COLO668 (cell line): ENCODE measurements at regions not wholly inside any gene's neighbourhood (a gene's known extent, or its start where the extent isn't known, plus 50 kb on each side); places are given as distances from the start of the nearest gene placed in this dataset.
"Not testable (repeated sequence)": the region's sequence is repeated elsewhere in the genome, so short reads cannot be mapped to it uniquely, and the experiment has no call there.

Experiments
- DNase-seq: peaks from one replicate; lab custom pipeline; 2025; ENCODE audit not compliant: unreplicated experiment; lab: John Stamatoyannopoulos, UW

DNA sequence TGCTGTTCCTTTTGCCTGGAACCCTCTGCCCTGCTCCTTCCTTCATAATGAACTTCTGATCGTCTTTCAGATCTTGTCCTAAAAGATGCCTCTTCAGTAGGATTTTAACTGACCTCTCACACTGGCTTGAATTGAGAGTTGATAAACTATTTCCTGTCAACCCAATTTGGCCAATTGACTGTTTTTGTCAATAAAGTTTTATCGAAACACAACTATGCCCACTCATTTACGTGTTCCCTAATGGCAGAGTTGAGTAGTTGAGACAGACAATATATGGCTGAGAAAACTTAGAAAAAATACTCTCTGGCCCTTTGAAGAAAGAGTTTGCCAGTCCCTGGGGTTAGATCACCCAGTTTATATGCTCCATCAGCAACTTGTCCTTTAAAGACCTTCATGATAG, 171.7 kb upstream of the TBX3 start:
- no peak for DNase-seq

DNA sequence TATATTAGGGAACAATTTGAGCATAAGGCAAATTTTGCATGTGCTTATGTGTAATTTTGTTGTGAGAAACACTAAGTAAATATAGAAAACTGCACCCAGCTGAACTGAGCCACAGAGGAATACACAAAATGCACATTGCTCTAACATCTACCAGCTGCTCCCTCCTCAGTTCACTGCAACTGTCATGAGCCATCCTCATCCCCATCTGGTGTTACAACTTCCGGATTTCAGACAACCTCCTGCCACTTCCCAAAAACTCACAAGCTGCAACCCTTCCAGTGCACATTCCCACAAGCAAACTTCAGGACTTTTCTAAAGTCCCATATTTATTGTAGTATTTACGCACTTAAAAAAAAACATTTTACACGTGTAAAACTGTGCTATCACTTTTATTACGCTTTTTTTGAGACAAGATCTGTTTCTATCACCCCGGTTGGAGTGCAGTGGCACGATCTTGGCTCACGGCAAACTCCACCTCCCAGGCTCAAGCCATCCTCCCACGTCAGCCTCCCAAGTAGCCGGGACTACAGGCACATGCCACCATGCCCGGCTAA, 169.1 kb upstream of the TBX3 start:
- no peak for DNase-seq

DNA sequence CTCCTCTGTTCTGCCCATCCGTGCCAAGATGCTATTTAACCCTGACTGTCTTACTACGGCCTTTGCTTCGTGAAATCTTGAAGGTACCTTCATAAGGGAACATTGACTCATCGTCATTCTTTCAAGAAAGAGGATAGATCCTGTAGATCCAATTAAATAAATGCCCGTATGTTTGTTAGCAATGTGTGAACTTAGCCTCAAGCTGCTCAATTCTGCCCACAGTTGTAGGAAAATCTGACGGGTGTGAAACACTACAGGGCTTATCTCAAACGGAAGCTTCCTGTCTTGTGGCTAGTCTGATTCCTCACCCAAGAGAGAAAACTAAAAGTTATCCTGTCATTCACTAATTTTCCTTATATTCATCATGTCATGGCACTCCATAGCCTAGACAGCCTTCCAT, 168.0 kb upstream of the TBX3 start:
- DNase-seq: no peak

DNA sequence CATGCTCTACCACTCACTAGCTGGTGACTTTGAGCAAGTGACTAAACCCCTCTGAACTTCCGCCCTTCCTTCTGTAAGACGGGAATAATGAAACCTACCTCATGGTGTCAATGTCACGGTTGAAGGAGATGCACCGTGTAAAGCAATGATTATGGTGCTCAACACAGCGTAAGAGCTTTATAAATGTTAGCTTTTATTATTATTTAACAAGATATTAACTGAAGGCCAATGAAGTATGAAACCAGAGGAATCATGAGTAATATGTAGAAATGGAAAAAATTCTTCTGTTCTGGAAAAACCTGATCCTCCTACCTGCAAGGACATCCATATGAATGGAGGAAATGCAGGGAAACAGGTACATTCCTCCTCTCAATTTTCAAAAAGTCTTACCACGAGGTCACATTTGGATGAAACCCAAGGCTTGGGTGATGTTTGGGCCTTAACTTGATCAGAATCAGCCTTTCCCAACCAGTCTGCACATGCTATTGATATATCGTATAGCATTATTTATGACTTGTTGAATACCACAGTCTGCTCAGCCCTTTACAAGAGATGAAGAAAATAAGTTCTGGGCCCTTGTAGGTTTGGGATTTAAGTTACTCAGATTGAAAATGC, 166.8 kb upstream of the TBX3 start:
- DNase-seq: no peak

DNA sequence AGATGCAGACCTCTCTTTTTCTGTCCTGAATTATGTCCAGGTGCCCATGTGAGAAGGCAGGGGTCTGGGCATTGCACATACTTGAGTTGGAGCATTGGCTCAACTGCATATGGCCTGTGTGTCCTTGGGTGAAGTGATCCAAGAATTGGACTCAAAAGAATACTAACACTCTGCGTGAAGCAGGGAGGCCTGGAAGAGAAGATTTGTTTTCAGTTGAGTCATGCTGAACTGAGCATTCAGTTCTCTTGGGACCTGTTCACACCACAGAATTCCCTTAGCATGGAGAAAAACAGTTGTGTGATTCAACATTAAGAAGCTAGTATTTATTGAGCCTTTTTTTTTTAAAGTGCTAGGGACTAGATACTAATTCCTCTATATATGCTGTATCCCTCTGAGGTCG, 164.7 kb upstream of the TBX3 start:
- no peak for DNase-seq

DNA sequence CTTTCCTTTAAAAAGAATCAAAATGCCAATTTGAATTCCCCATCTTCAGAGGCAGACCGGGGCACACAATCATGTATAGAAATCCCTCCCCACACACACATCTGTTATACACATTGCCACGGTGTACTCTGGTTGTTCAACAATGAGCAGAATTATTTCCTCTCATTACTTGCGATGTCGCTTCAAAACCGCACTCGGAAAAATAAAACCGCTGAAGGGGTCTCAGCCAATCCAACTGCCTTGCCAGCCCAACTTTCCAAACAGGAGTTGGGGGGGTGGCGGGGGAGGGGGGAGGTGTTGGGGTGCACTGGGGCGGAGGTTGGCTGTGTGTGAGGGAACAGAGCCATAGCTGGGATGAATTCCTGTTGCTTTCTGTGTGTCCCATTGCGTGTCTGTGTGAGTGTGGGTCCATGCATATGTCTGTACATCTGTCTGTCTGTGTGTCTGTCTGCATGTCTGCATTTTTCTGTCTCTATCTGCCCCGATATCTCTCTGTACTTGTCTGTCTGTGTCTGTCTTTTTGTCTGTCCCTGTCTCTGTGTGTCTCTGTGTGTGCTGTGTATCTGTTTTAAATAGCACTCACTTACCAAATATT, 163.6 kb upstream of the TBX3 start:
- DNase-seq: no peak

DNA sequence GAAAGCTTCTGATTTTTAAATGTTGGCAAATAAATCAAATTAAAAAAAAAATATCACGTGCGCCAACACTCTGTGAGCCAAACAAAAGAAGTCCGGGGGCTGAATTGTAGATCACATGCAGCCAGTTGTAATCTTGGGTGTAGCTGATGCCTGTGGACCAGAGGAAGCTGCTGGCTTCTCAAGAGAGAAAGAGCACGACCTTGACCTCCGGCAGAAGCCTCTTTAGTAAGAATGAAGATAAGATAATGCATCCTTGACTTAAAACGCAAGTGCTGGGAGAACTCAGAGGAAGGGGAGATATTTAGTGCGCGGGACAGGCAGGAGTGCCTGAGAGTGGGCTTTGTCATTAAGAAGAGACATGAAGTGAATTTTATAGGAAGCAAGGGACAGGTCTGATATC, 162.8 kb upstream of the TBX3 start:
- DNase-seq: no peak

DNA sequence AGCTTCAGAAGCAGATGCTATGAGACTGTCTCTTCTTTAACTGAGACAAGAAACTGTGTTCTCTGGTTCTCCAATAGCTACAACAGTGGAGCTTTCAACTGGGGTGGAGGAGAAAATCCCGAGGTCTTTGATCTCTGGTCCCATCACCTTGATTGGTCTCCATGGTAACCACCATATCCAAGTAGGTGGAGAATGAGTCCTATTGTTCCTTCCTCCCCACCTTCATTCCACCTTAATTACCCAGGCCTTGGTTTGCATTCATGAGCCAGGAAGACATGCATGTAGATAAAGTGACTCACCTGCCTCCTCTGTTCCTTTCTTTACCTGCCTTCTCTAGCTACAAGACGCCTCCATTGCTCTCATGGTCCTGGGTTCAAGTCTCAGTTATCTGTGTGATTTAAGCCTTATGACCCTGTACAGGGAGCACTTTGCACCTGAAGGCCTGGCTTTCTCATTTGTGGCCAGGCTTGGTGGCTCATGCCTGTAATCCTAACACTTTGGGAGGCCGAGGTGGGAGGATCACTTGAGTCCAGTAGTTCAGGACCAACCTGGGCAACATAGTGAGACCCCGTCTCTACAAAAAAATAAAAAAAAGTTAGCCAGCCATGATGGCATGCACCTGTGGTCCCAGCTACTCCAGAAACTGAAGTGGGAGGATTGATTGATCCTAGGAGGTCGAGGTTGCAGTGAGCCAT, 157.7 kb upstream of the TBX3 start:
- DNase-seq: no peak

DNA sequence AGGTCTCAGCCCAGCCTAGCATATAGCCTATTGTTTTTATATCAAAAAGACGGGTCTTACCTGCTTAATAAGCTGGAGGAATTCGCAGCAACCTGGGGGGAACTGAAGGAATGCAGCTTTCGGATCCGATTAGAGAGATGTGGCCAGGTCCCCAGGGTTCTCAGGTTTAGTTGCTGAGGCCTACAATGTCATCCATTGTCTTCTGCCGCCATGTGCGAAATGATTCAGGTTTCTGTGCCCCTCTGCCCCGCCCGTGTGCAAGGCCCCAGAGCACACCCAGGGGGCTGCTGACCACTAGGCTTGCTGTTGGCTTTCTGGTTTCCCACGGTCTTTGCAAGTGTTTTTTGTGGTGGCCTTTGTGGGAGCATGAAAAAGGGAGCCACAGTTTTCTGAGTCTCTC, 154.5 kb upstream of the TBX3 start:
- DNase-seq: no peak

DNA sequence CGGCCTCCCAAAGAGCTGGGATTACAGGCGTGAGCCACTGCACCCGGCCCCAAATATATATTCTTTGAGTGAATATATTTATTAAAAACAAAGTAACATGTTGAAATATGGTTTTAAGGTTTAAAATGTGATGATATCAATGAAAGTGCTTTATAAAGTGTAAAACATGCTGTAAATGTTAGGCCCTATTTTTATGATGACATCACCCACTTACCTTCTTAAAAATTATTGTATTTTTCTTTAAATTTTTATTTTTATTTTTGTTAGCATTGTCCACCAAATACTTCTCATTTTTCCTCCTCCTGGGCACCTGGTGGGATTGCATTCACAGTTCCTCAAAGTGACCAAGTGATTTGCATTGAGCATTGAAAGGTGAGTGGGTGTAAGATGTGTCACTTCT, 152.6 kb upstream of the TBX3 start:
- no peak for DNase-seq

DNA sequence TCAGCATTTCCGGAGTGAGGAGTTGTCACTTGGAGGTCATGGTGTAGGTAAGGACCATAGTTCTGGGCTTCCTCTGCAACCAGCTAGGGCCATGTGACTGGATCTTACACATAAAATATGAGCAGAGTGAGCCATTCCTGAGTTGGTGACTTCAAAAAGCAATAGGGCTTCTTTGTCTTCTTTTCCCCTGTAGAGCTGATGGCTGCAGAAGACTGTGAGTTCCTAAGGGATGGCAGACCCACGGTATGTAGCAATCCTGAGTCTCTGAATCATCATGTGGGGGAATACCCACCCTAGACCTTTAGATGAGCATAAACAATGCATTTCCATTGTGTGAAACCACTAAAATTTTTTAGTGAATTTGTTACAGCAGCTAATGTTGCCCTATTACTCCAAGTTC, 151.1 kb upstream of the TBX3 start:
- no peak for DNase-seq

DNA sequence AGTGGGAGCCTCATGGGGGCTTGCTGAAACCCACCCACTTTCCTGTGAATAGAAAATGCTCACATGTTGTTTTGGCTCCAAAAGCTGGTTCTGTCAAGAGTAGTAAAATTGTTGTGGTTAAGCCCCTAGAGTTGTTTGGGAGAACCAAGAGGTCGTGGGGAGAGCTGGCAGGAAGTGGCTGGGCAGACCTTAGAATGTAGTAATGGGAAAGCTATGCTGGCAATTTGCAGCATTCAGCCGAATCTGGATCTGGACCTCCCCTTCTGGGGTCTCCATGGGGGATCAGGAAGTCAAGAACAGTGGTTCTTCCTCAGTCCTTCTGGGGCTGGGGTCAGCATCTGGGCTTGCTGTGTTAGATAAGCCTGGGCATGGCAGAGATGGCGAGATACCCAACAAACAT, 150.6 kb upstream of the TBX3 start:
- no peak for DNase-seq

DNA sequence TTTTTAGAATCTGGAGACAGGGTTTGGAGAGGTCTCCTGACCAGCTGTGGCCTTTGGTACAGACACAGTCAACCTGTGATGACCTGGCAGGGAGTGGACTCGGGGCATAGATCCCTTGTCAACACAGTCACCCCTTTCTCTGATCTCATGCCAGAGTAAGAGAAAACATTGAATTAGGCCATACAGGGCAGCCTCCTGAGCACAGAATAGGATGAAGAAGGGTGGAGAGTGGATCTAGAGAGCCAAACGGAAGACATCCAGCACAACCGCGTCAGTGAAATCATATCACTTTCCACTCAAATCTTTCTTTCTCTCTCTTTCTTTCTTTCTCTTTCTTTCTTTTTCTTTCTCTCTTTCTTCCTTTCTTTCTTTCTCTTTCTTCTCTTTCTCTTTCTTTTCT, 145.9 kb upstream of the TBX3 start:
- no peak for DNase-seq

DNA sequence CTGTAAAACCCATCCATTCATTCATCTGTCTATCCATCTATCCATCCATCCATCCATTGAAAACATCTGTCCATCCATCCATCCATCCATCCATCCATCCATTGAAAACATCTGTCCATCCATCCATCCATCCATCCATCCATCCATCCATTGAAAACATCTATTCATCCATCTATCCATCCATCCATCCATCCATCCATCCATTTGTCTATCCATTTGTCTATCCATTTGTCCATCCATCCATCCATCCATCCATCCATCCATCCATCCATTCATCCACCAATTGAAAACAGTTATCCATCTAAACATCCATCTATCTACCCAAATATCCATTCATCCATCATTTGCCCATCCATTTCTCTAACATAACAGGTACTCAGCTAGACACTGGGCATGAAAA, 145.3 kb upstream of the TBX3 start:
- DNase-seq: not testable (repeated sequence)

DNA sequence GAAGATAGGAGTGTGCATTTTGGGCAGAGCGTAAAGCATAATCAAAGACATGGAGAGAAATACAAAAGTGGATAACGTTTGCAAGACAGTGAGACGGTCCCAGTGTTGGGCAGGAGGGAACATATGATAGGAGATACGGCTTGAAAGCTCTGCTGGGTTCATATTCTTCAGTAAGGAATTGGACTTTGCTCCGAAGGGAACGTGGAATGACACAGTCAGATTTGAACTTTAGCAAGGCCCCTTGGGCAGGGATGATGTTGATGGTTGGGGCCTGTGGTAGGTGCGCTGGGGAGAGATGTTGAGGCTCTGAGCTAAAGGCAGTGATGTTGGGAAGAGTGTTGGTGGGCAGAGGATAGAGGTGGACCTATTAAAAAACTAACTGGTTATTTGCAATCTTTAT, 143.5 kb upstream of the TBX3 start:
- DNase-seq: no peak

DNA sequence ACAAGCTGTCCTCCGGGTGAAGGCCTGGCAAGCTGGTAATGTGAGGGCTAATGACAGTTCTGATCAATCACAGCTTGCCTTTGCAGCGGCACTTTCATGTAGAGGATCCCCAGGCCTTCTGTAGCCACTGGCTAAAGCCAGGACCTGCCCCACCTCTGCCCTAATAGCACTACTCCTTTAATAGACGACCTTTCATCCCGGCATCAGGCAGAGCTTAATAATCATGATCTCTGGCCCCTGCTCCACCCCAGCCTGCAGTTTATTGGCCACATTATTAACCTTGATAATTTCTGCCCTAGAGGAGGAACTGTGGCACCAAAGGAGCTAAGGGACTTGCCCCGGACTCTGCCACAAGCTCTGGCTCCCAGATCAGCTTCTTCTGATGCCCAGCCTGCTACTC, 142.3 kb upstream of the TBX3 start:
- DNase-seq: no peak

DNA sequence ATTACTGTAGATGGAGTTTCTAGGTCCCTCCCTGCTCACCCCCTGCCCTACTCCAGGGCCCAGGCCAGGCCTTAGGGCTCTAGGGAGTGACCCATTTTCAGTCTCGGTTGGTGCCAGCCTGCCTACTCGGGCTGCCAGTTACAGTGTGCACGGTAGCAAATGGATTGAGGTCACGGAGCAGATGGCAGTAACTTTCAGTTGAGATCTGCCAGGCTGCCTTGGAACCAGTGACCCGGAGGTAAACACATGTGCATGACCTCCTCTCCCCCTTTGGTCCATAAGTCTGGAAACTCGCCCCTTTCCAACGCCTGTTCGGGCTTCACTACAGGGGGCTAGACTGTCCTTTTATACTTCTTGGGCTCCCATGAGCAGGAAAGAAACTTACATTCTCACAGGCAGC, 139.7 kb upstream of the TBX3 start:
- no peak for DNase-seq

DNA sequence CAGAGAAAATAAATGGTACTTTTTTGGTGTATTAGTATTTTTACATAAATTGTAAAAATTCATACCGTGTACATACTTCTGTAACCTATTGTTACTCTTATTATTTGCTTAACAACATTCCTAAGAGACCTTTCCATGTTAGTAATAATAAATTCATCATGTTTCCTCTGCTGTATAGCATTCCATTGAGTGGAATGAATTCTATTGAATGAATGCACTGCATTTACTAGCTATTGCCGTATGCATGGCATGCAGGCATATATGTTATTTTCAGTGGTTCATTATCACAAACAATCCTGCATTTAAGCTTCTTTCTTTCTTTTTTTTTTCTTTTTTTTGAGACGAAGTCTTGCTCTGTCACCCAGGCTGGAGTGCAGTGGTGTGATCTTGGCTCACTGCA, 137.6 kb upstream of the TBX3 start:
- DNase-seq: no peak

DNA sequence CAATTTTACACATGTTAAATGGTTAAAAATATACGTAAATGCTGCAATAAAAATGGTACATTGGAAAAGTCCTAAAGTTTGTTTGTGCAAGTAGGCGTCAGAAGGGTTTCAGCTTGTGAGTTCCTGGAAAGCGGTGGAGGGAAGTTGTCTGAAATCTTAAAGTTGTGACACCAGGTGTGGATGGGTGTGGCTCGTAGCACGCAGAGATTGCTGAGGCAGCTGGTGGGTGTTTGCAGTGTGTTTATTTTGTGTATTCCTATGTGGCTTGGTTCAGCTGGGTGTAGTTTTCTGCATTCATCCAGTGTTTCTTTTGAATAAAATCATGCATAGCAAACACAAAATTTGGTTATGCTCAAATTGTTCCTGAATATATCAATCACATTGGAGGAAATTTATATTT, 136.8 kb upstream of the TBX3 start:
- no peak for DNase-seq

DNA sequence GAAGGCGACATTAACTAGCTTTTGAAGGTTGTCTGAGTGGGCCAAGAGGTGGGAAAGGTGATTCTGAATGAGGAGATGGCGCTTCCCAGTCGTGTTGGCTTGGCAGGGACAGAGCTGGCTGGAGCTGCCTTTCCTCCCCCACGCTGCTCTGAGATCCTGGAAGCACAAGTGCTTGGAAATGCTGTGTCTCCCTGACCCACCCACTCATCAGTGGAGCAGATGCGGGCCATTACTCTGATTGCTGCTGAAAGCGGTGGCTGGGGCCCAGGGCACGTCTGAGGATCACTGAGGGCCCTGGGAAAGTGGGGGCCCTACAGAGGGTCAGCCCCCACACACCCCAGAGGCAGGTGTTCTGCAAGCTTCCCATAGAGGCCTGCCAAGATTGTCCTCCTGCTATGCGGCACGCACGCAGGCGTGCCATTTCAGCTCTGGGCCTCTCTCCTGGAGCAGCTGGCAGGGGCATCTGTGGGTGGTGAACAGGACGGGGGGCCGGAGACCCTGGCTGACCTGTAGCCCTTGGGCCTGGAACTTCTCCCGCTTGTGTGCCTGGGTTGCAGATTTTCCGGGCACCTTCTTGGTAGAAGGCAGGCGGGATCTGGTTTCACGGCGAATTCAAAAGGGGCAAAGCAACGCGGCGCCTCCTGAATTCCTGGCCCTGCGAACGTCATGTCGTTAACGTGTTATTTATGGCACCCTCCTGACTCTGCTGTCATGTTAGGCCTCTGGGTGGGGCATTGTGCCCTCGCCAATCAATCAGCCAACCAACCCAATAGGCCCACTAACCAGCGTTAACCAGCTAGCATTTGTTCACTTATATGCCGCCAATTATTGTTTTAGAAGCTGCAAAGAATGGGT, 133.8 kb upstream of the TBX3 start:
- DNase-seq: no peak

DNA sequence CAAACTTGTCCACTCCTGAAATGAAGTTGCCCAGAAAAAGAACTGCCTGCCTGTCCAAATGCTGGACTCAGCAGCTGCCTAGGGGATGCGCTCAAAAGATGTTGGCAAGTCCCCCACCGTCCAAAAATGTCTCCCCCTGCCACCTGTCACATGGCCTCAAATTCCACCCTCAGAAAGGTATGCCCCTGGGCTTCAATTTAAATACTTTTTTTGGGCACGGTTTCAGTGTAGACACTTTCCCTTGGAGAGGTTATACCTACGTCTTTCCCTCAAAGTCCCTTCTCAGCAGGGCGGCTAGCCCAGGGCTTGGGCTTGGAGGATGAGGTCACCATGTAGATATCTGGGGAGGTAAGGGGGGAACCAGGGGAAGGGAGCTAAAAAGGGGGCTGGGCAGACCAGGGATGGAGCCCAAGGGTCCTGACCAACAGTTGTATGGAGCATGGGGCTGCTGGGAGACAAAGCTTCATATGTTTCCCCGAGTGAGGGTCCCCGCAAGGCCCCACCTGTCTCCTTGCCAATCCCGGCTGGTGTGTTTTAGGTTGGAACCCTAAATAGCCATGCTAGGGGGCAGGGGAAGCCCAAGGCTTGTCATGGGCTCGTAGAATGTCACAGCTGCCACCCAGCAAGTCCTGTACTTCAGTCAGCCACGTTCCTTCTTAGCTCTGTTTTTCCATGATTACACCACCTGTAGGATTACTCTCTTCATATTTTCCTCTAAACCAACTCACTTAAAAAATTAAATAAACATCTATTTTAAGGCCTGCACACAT, 131.2 kb upstream of the TBX3 start:
- DNase-seq: no peak
